OCI-LY7 (cell line): ENCODE measurements at regions not wholly inside any gene's neighbourhood (a gene's known extent, or its start where the extent isn't known, plus 50 kb on each side); places are given as distances from the start of the nearest gene placed in this dataset.

Source experiments
- CTCF ChIP-seq: fragments of 200-600 bp; sonication (generic); conservative IDR thresholded peaks from 2 replicates; pipeline ENCODE4 v1.5.1; 2014; ENCODE audit warnings: mild to moderate bottlenecking, antibody characterized with exemption, low read length, moderate library complexity, mixed read lengths
- EZH2phosphoT487 ChIP-seq: fragments of 200-600 bp; sonication (generic); IDR thresholded peaks from 2 replicates; pipeline ENCODE4 v1.6.1; 2018; ENCODE audit warnings: low read depth, borderline replicate concordance, mild to moderate bottlenecking, mixed run types, antibody characterized with exemption, low read length, moderate library complexity, mixed read lengths

- TF ChIP-seq CTCF, result no peak
- no peak for TF ChIP-seq EZH2phosphoT487
Observed at GRCh38 chr4:18194278-18194677, 172.7 kb upstream of the LCORL start.
